ENCODE measurements at regions not wholly inside any gene's neighbourhood (a gene's known extent, or its start where the extent isn't known, plus 50 kb on each side); places are given as distances from the start of the nearest gene placed in this dataset.

- H3K4me1 Mint-ChIP-seq = no peaks in the 10 kb centered on the region
- no peak overlapping the region for H3K4me3 Mint-ChIP-seq
- intact Hi-C loops (cut with micrococcal nuclease) = no loop called here
- no peak overlapping the region for H3K27ac Mint-ChIP-seq
- CTCF ChIA-PET = no interaction called here
- no peak for ATAC-seq (ENCODE audit: low read depth)
- no peak for DNase-seq
- no peak for TF ChIP-seq CTCF (IDR thresholded peaks at IDR 0.05)
- no peaks in the 10 kb centered on the region for H3K36me3 Mint-ChIP-seq (ENCODE audit: low read depth)
- H3K9me3 Mint-ChIP-seq = no peaks in the 10 kb centered on the region
- peaks cover 3% of the 10 kb centered on the region for H3K27me3 Mint-ChIP-seq
- POLR2A ChIA-PET = no interaction called here
These were observed 127.1 kb downstream of the MAF start for GRCh38 chr16:79473456-79473855.

DNA sequence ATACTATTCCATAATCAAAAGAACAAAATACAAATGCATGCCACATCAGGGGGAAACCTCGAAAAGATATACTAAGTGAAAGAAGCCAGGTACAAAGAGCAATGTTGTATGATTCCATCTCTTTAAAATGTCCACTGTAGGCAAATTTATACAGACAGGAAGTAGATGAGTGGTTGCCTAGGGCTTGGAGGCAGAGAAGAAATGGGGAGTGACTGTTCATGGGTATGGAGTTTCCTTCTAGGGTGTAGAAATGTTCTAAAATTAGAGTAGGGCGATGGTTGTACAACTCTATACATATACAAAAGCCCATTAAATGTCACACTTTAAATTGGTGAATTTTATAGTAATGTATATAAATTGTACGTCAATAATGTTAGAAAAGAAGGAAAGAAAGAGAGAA is 128.1 kb downstream of the MAF start:
- Mint-ChIP-seq H3K9me3 (no peaks in the 10 kb centered on the region), H3K4me1 (no peaks in the 10 kb centered on the region), H3K27me3 (peaks cover 3% of the 10 kb centered on the region), H3K27ac (no peak overlapping the region), H3K4me3 (no peak overlapping the region), H3K36me3 (ENCODE audit: low read depth) (no peaks in the 10 kb centered on the region)
- no peak for TF ChIP-seq CTCF (IDR thresholded peaks at IDR 0.05)
- no peak for DNase-seq
- ChIA-PET CTCF (no interaction called here), POLR2A (no interaction called here)
- intact Hi-C loops (cut with micrococcal nuclease) = no loop called here
- no peak for ATAC-seq (ENCODE audit: low read depth)

- no peak for TF ChIP-seq CTCF (IDR thresholded peaks at IDR 0.05)
- H3K4me3 Mint-ChIP-seq = no peak overlapping the region
- ATAC-seq (ENCODE audit: low read depth) = no peak
- ChIA-PET POLR2A (no interaction called here), CTCF (no interaction called here)
- no peak for DNase-seq
- no peaks in the 10 kb centered on the region for H3K9me3 Mint-ChIP-seq
- H3K27me3 Mint-ChIP-seq = peaks cover 3% of the 10 kb centered on the region
- H3K36me3 Mint-ChIP-seq (ENCODE audit: low read depth) = no peaks in the 10 kb centered on the region
- no peaks in the 10 kb centered on the region for H3K4me1 Mint-ChIP-seq
- H3K27ac Mint-ChIP-seq = no peak overlapping the region
- intact Hi-C loops (cut with micrococcal nuclease) = no loop called here
These were observed 130.5 kb downstream of the MAF start for GRCh38 chr16:79469999-79470398.

DNA sequence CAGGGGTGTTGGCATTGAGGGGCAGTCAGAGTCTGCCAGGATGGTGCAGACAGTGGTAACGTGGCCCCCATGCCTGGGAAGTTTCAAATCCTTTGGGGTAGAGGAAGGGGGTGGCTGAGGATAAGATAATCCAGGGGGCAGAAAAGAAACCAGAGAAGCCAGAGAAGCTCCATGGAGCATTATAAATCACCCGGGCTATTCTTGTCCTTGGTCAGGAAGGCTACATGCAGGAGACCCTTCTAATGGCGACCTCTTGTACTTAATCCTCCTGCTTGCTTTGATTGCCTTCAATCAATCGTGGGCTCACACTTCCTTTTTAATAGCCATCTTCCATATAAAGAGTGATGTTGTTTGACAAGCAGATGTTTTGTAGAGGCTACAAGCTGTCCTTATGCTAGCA is 131.9 kb downstream of the MAF start:
- TF ChIP-seq CTCF (IDR thresholded peaks at IDR 0.05) = no peak
- Mint-ChIP-seq H3K4me3 (no peak overlapping the region), H3K27me3 (peaks cover 4% of the 10 kb centered on the region), H3K4me1 (no peaks in the 10 kb centered on the region), H3K36me3 (ENCODE audit: low read depth) (no peaks in the 10 kb centered on the region), H3K27ac (no peak overlapping the region), H3K9me3 (no peaks in the 10 kb centered on the region)
- intact Hi-C loops (cut with micrococcal nuclease) = no loop called here
- ATAC-seq (ENCODE audit: low read depth) (no peak), DNase-seq (no peak)
- POLR2A ChIA-PET = no interaction called here
- CTCF ChIA-PET = no interaction called here

GRCh38 chr16:79468121-79468552 is 132.4 kb downstream of the MAF start:
- Mint-ChIP-seq H3K9me3 (no peaks in the 10 kb centered on the region), H3K4me1 (no peaks in the 10 kb centered on the region), H3K36me3 (ENCODE audit: low read depth) (no peaks in the 10 kb centered on the region), H3K27ac (no peak overlapping the region), H3K4me3 (no peak overlapping the region), H3K27me3 (peaks cover 4% of the 10 kb centered on the region)
- no peak for TF ChIP-seq CTCF (IDR thresholded peaks at IDR 0.05)
- DNase-seq (no peak), ATAC-seq (ENCODE audit: low read depth) (no peak)
- POLR2A ChIA-PET = no interaction called here
- CTCF ChIA-PET = no interaction called here
- intact Hi-C loops (cut with micrococcal nuclease) = no loop called here
